Thymus (tissue), 11 donors: ENCODE measurements at regions not wholly inside any gene's neighbourhood (a gene's known extent, or its start where the extent isn't known, plus 50 kb on each side); places are given as distances from the start of the nearest gene placed in this dataset.

ENCODE experiments used
- DNase-seq, 9 donors: peaks; one replicate each; pipeline ENCODE4 v3.0.0-alpha.2; 2013; ENCODE audit warnings: low spot score in 9 of 9, low read depth in 6 of 9, missing footprints in 1 of 9
- H3K27ac ChIP-seq, 2 donors: one replicate each; pipeline ENCODE4 v1.5.1; 2013; ENCODE audit warnings: control low read depth in 1 of 2, low read depth in 1 of 2, low read length in 1 of 2, mild to moderate bottlenecking in 1 of 2, moderate library complexity in 1 of 2
- H3K27me3 ChIP-seq, 2 donors: one replicate each; pipeline ENCODE4 v1.5.1; 2013; ENCODE audit warnings: low read length in 1 of 2; ENCODE audit not compliant: control insufficient read depth in 2 of 2, insufficient read depth in 1 of 2
- H3K36me3 ChIP-seq, 2 donors: one replicate each; pipeline ENCODE4 v1.5.1; 2013; ENCODE audit warnings: low read length in 1 of 2, mild to moderate bottlenecking in 1 of 2, moderate library complexity in 1 of 2; ENCODE audit not compliant: control insufficient read depth in 2 of 2, insufficient read depth in 2 of 2
- H3K4me1 ChIP-seq, 2 donors: one replicate each; pipeline ENCODE4 v1.5.1; 2013; ENCODE audit warnings: low read length in 2 of 2; ENCODE audit not compliant: control insufficient read depth in 2 of 2, insufficient read depth in 2 of 2
- H3K4me3 ChIP-seq, 2 donors: one replicate each; pipeline ENCODE4 v1.5.1; 2013; ENCODE audit warnings: low read length in 2 of 2, control low read depth in 1 of 2, mild to moderate bottlenecking in 1 of 2
- H3K9me3 ChIP-seq, 2 donors: one replicate each; pipeline ENCODE4 v1.5.1; 2013; ENCODE audit warnings: low read length in 1 of 2, mild to moderate bottlenecking in 1 of 2; ENCODE audit not compliant: control insufficient read depth in 2 of 2, insufficient read depth in 1 of 2
- WGBS: extraction: QIAGEN DNeasy Blood & Tissue Kit; methylation state at CpG from one replicate; pipeline ENCODE4 v1.1.7; 2013; 5-methylcytosine and 5-hydroxymethylcytosine counted together
- donor health status: healthy.

GRCh38 chr2:100757621-100758394 lies 62.1 kb upstream of the NPAS2 start:
- 93% methylated on average over 6 of the region's 6 CpGs for whole genome bisulfite sequencing
- DNase-seq = no peak
- no peak overlapping the region for H3K27ac ChIP-seq
- no peaks in the 10 kb centered on the region for H3K9me3 ChIP-seq
- peaks cover 0 to 8% of the 10 kb centered on the region in 2 donors for H3K4me1 ChIP-seq
- H3K27me3 ChIP-seq = no peaks in the 10 kb centered on the region
- no peak overlapping the region for H3K4me3 ChIP-seq
- H3K36me3 ChIP-seq = no peaks in the 10 kb centered on the region

- 83% methylated on average over 4 of the region's 4 CpGs for WGBS
- no peaks in the 10 kb centered on the region for H3K4me1 ChIP-seq
- DNase-seq = no peak
- no peaks in the 10 kb centered on the region for H3K9me3 ChIP-seq
- H3K4me3 ChIP-seq = no peak overlapping the region
- no peaks in the 10 kb centered on the region for H3K27me3 ChIP-seq
- H3K36me3 ChIP-seq = no peaks in the 10 kb centered on the region
- no peak overlapping the region for H3K27ac ChIP-seq
Measured at GRCh38 chr2:100759901-100760300, 60.0 kb upstream of the NPAS2 start.

GRCh38 chr2:100761365-100761764 lies 58.6 kb upstream of the NPAS2 start:
- DNase-seq = no peak
- Histone ChIP-seq H3K27ac (no peak overlapping the region), H3K27me3 (peaks cover 0 to 3% of the 10 kb centered on the region in 2 donors), H3K4me3 (no peak overlapping the region), H3K9me3 (no peaks in the 10 kb centered on the region), H3K36me3 (no peaks in the 10 kb centered on the region), H3K4me1 (no peaks in the 10 kb centered on the region)
- WGBS = 93% methylated on average over 1 of the region's 1 CpG

GRCh38 chr2:100764430-100764829 lies 55.5 kb upstream of the NPAS2 start:
- H3K4me3 ChIP-seq = no peak overlapping the region
- no peak overlapping the region for H3K27ac ChIP-seq
- peaks cover 2 to 10% of the 10 kb centered on the region in 2 donors for H3K27me3 ChIP-seq
- no peaks in the 10 kb centered on the region for H3K9me3 ChIP-seq
- H3K36me3 ChIP-seq = no peaks in the 10 kb centered on the region
- 98% methylated on average over 2 of the region's 2 CpGs for WGBS
- no peaks in the 10 kb centered on the region for H3K4me1 ChIP-seq
- DNase-seq = no peak

GRCh38 chr2:100765481-100765880 lies 54.5 kb upstream of the NPAS2 start:
- DNase-seq = no peak
- Histone ChIP-seq H3K27me3 (peaks cover 2 to 10% of the 10 kb centered on the region in 2 donors), H3K36me3 (no peaks in the 10 kb centered on the region), H3K27ac (no peak overlapping the region), H3K9me3 (no peaks in the 10 kb centered on the region), H3K4me3 (no peak overlapping the region), H3K4me1 (no peaks in the 10 kb centered on the region)
- WGBS = 67% methylated on average over 4 of the region's 4 CpGs

- WGBS = 88% methylated on average over 6 of the region's 6 CpGs
- Histone ChIP-seq H3K36me3 (no peaks in the 10 kb centered on the region), H3K9me3 (no peaks in the 10 kb centered on the region), H3K27me3 (peaks cover 2 to 10% of the 10 kb centered on the region in 2 donors), H3K27ac (no peak overlapping the region), H3K4me1 (no peaks in the 10 kb centered on the region), H3K4me3 (no peak overlapping the region)
- DNase-seq = no peak
Measured at GRCh38 chr2:100766256-100766655, 53.7 kb upstream of the NPAS2 start.

- Histone ChIP-seq H3K9me3 (no peaks in the 10 kb centered on the region), H3K27ac (no peak overlapping the region), H3K4me3 (no peak overlapping the region), H3K36me3 (no peaks in the 10 kb centered on the region), H3K4me1 (no peaks in the 10 kb centered on the region), H3K27me3 (peaks cover 2 to 10% of the 10 kb centered on the region in 2 donors)
- no peak for DNase-seq
- WGBS = 67% methylated on average over 3 of the region's 3 CpGs
Measured at GRCh38 chr2:100766806-100767205, 53.1 kb upstream of the NPAS2 start.

- Histone ChIP-seq H3K9me3 (no peaks in the 10 kb centered on the region), H3K4me1 (no peaks in the 10 kb centered on the region), H3K36me3 (no peaks in the 10 kb centered on the region), H3K27me3 (peaks cover 2 to 10% of the 10 kb centered on the region in 2 donors), H3K4me3 (no peak overlapping the region), H3K27ac (no peak overlapping the region)
- 63% methylated on average over 1 of the region's 1 CpG for WGBS
- DNase-seq = no peak
Measured at GRCh38 chr2:100767224-100767653, 52.7 kb upstream of the NPAS2 start.

GRCh38 chr2:100767810-100768806 lies 51.8 kb upstream of the NPAS2 start:
- Histone ChIP-seq H3K27me3 (peaks cover 2 to 10% of the 10 kb centered on the region in 2 donors), H3K36me3 (no peaks in the 10 kb centered on the region), H3K4me3 (no peak overlapping the region), H3K27ac (no peak overlapping the region), H3K9me3 (no peaks in the 10 kb centered on the region), H3K4me1 (no peaks in the 10 kb centered on the region)
- WGBS = 87% methylated on average over 7 of the region's 7 CpGs
- DNase-seq = no peak
